Fibroblast of villous mesenchyme (primary cell): ENCODE measurements at regions not wholly inside any gene's neighbourhood (a gene's known extent, or its start where the extent isn't known, plus 50 kb on each side); places are given as distances from the start of the nearest gene placed in this dataset.

ENCODE experiments used
- DNase-seq: peaks from one replicate; pipeline ENCODE4 v3.0.0-alpha.2; 2010; ENCODE audit warnings: low read depth
- H3K4me3 ChIP-seq: 2 replicates; pipeline ENCODE4 v1.5.1; 2011; ENCODE audit warnings: low read depth, mild to moderate bottlenecking, low read length
- TF ChIP-seq, protein P1 (sequence below): IDR thresholded peaks from 2 replicates; pipeline ENCODE4 v1.5.1; 2012; ENCODE audit warnings: low read depth, mild to moderate bottlenecking, low read length; ENCODE audit not compliant: insufficient read depth

DNA sequence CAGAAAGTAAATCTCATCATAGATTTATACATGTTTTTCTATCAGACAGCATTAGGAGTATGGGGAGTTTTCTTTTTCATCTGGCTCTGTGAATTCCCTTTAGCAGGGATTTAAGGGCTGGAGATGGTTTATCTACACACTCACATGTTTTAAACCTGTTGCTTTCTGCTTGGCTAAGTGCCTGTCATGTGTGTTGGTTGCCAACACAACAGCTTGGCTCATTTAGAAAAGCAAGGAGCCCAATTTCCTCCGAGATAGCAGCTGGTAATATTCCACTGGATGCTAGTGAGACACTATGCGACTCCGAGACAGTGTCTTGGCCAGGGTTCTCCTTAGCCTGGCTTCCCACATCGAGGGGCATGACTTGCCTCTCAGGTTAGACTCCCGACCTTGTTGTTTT is 83.3 kb downstream of the KLF5 start:
- H3K4me3 ChIP-seq: no peak overlapping the region
- TF ChIP-seq, protein P1, sequence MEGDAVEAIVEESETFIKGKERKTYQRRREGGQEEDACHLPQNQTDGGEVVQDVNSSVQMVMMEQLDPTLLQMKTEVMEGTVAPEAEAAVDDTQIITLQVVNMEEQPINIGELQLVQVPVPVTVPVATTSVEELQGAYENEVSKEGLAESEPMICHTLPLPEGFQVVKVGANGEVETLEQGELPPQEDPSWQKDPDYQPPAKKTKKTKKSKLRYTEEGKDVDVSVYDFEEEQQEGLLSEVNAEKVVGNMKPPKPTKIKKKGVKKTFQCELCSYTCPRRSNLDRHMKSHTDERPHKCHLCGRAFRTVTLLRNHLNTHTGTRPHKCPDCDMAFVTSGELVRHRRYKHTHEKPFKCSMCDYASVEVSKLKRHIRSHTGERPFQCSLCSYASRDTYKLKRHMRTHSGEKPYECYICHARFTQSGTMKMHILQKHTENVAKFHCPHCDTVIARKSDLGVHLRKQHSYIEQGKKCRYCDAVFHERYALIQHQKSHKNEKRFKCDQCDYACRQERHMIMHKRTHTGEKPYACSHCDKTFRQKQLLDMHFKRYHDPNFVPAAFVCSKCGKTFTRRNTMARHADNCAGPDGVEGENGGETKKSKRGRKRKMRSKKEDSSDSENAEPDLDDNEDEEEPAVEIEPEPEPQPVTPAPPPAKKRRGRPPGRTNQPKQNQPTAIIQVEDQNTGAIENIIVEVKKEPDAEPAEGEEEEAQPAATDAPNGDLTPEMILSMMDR: no peak
- no peak for DNase-seq

DNA sequence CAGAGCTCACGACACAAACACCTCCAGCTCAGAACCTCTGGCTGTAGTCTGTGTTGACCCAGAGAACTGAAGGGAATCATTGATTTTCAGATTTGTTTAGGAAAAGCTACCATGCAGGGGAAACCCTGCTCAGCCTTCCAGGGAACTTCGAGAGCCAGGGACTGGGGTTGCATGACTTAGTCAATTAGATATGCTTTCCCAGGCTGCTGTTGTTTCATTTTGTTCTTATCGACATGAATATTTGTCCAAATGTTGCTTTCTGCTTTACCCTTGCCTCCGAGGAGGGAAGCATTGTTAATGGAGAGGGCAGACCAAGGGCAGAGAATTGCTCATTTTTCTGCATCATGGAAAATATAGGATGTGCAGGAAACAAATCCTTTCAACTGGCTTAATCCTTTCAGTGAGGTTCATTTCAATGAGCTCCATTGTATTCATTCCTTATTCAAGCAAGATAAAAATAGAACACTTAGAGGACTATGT is 82.5 kb downstream of the KLF5 start:
- TF ChIP-seq, protein P1: no peak
- no peak overlapping the region for H3K4me3 ChIP-seq
- DNase-seq: no peak

DNA sequence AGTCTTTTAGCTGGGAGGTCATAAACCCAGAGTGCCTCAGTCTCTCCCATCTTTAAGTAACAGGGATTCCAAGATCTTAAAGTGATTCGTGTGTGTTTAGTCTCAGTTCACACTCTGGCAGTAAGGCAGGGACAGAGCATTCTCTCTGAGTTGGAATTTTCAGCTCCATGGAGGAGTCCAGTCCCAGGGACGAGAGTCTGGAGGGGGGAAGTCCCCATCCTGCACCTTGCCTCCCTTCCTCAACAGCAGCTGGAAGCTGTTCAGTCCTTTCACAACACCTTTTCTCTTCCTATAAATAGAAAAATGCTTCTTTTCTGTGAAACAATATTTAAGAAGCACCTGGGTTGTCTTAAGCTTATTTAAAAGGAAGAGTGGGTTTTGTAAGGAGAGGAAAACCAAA is 82.0 kb downstream of the KLF5 start:
- H3K4me3 ChIP-seq: no peak overlapping the region
- no peak for DNase-seq
- TF ChIP-seq, protein P1: no peak

DNA sequence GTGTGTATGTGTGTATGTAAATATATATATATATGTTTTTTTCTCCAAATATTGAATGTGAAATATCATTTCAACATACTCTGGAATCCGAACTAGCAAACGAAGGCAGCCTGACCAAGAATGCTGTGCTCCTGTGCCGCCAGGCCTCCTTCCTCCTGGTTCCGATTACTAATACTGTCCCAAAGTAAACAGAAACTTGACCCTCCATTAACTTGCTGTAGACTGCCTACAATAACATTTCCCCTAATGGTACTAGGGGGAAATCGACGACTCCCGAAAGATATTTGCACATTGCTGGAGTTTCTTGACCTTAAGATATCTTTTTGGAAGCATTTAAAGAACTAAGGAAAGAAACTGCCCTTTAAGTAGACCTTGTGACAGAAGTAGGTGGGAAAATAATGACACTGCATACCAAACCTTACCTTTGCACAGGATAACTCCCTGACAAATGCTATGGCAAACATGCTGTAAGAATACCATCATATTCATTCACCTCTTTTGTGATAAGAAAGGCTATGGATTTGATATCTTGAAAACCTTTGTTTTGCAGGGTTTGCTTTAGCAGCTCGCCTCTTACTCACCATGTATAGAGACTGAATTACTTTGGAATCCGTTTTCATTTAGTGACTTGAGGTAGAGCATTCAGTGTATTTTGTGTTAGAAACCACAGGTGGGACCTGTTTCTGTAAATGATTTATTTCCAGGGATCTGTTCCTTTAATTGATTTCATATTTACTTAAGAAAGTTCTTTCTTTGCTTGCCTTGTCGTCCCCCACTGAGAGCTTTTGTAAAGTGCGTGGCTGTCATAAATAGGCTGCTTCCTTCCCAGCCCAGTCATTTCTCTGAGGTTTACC is 80.1 kb downstream of the KLF5 start:
- DNase-seq: peak; percentile 35
- TF ChIP-seq, protein P1: no peak
- H3K4me3 ChIP-seq: no peak overlapping the region

DNA sequence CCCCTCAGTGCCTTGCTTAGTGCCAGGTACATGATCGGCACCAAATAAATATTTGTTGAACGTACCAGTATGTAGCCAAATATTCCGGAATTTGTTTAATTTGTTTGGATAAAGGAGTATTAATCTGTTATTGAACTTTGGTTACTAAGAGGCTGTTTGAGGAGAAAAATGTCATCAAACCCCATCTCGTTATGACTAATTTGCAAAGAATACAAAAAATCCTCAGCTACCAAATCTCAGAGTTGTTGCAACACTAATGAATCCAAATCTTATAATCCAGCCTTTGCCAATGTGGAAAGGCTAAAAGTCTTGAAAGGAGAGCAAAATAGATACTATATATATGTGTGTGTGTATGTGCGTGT is 79.5 kb downstream of the KLF5 start:
- DNase-seq: no peak
- TF ChIP-seq, protein P1: no peak
- H3K4me3 ChIP-seq: no peak overlapping the region

DNA sequence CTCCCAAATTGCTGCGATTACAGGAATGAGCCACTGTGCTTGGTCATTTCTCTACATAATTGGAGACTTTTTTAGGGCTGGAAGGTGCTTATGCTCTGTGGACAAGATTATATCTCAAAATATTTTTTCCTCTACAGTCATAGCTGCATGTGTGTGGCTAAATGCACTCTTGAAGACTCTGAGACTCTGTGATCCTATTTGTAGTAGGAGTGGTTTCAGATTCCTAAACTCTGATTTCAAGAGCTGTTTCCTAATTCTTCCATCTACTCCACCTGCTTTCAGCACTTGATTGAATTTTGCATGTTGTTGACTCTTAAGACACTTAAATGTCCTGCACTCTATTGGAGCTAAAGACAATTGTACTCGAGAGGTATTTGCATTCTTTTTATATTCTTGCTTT is 78.0 kb downstream of the KLF5 start:
- TF ChIP-seq, protein P1: no peak
- no peak for DNase-seq
- no peak overlapping the region for H3K4me3 ChIP-seq

DNA sequence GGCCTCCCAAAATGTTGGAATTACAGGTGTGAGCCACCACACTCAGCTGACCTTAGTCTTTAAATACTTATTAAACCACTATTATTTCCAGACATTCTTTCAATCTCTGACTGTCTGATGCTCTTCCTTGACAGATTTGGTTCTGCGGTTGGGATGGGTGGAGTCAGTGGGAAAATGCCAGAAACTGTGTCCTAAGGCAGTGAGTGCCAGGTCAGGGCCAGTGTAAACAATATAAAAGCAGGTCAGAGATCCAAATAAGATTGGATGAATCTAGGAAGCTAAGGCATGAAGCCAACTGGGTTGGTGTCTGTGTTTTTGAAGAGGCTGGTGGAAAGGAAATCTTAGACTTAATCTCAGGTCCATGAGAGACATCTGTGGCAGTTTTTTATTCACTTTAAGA is 74.7 kb downstream of the KLF5 start:
- DNase-seq: peak; percentile 27
- no peak overlapping the region for H3K4me3 ChIP-seq
- TF ChIP-seq, protein P1: no peak
